NCI-H187 (cell line): ENCODE measurements at regions not wholly inside any gene's neighbourhood (a gene's known extent, or its start where the extent isn't known, plus 50 kb on each side); places are given as distances from the start of the nearest gene placed in this dataset.
"Not testable (repeated sequence)": the region's sequence is repeated elsewhere in the genome, so short reads cannot be mapped to it uniquely, and the experiment has no call there.

Source experiments
- DNase-seq, 2 experiments: peaks; one replicate each; lab custom pipeline; 2025; lab: John Stamatoyannopoulos, UW

DNA sequence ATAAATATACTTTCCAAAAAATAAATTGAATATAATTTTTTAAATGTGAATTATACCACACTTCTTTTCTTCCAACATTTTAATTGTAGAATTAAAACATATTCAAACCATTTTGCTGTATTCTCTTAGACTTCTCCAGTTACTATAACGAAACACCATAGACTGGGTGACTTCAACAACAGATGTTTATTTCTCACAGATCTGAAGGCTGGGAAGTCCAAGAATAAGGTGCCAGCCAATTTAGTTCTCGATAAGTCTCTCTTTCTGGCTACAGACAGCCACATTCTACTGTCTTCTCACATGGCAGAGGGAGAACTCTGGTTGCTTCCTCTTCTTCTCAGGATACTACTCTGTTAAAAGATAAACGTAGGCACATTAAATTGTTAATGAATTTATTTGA, 155.8 kb upstream of the UGT8 start:
- DNase-seq: no peak

DNA sequence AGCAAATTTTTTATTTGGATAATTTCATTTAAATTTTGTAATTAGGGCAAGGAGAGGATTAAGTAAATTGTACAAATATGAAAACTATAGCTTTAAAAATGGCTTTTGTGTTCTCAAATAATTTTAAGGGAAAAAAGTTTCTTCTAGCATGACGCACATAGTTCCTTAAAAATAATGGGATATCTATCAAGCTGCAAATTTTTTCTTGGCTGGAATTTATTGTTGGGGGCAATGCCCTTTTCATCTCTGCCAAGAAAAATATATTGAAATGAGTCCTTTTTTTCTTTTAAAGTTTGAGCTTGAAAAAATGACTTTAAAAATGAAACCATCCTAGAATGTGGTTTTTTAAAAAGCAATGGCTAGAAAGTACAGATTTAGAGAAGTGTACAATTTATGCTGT, 154.4 kb upstream of the UGT8 start:
- no peak for DNase-seq

DNA sequence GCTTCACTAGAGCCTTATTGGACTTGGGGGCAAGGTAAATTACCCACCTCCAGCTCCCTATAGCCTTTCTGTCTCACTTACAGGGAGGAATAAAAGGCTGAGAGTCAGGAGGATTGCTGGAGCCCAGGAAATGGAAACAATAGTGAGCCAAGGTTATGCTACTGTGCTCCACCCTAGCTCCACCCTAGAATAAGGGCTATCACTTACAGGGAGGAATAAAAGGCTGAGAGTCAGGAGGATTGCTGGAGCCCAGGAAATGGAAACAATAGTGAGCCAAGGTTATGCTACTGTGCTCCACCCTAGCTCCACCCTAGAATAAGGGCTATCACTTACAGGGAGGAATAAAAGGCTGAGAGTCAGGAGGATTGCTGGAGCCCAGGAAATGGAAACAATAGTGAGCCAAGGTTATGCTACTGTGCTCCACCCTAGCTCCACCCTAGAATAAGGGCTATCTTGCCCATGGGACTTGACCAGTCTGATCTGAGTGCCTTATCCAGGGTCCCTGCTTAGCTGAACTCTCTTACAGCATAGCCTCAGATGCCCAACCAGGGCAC, 150.6 kb upstream of the UGT8 start:
- DNase-seq: not testable (repeated sequence)

DNA sequence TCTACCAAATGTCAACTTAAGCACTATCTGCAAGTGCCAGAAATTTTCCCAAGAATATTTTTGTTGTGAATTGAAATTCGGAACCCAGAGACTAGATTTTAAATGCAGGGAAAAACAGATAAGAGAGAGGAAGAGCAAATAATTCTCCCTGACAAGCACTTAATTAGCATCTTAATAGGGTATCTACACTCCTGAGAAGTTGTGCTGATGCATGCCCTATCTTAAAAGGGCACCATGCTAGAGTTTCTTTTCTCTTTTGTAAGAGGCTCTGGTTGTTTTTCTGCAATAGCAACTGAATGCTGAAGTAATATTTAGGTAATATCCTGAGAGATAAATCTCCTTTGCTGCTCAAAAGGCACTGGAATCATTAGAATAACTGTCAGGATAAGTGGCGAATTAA, 139.9 kb upstream of the UGT8 start:
- no peak for DNase-seq

DNA sequence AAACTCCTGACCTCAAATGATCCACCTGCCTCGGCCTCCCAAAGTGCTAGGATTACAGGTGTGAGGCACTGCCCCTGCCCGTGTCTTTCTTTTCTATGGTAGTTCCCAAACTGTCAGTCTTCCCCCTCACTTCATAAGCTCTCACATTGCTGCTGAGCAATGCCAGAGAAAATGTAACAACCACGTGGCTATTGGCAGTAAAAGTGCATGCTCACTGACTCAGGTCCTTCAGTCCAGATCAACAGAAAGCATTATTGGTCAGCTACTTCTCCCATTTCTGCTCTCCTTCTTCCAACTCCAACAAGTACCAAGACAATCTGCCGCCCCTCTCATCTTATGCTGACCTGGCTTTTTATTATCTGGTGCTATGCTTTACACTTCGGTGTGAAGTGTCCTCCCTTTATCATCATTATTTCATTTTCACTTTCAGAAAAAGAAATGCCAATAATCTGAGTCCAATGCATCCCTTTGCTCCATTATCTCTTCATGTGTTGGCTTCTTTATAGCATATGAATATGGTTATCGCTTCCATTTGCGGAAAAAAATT, 133.8 kb upstream of the UGT8 start:
- DNase-seq: no peak

DNA sequence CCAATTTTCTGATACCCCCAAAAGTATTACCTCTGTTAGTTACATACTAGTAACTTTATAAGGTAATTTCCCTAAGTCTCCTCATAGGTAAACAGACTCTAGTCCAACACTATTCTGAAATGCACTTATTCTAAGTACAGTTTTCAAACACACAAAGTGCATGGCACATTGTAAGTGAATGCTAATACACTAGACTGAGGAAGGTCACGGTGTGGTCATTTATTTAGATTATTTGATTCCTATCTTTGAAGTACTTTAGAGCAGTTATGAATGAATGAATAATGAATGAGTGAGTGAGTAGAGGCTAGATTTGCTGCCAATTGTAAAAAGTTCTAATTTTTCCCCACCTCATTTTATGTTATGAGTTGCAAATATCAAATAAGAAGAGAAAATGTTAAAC, 132.8 kb upstream of the UGT8 start:
- no peak for DNase-seq

DNA sequence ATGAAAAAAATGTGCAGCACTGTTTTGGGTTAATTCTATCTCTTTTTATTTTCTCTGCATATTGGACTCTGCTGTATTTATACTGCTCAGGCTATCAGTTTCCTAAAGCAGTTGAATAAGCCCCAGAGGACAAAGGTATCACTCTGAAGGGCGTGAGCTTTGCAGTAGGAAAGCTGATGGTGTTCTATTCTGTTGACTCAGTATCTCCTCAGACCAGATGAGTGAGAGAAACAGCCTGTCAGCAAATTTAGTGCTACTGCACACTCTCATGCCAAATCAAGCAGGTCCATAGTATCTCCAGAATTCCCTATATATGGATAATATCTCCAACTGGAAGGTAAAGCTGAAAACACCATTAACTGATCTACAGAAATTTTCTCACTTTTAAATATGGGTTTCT, 132.3 kb upstream of the UGT8 start:
- DNase-seq: no peak

DNA sequence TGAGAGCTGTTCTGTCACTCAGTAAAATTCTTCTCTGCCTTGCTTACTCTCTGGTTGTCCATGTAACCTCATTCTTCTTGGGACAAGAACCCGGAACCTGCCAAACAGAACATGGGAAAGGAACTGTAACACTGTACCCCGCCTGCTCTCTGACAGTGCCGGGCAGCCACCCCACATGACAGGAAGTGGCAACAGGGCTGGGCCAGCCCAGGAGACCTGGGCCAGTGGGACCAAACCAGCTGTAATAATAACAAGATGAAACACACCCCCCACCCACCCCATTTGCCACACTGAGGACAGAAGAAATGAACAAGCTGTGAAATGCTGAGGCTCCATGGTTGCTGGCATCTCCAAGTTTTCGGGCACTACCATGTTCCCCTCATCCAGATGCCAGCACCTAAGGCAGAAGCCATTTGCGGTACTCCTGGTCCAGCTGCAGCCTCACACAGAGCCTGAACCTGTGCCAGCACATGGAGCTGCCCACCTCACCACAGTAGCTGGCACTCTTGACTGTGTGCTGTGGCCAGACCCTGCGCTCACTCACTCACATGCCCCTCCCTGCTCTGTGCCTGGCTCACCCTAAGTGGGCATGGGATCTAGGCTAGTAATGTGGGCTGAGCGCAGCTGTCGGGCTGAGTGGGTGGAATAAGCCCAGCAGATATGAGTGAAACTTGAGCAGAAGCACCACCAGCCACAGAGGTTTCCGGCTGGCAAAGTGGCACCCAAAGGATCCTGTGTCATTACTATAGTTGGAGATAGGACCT, 126.2 kb upstream of the UGT8 start:
- no peak for DNase-seq

DNA sequence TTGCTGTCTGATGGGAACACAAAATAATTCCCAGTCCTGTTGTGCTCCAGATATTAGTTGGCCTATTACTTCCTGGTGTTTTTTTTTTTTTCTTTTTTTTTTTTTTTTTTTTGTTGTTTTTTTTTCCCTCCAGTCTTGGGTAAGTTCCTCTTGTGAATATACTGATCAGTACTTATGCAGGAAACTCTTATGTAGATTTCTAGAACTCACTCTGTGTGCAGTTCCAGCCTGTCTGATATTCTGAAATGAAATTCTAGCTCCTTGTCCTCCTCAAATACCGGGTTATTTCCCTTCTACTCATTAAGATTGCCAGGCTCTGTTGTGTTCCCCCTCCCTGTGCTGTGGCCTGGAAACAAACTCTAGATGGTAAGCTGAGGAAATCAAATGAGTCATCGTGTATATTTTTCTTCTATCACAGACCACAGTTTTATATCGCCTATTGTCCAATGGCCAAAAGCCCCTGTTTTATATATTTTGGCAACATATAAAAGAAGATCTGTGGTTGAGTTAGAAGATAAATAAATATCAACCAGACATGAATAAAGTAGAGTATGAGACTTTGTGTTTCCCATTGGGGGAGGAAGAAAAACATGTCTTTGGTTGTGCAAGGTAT, 124.3 kb upstream of the UGT8 start:
- no peak for DNase-seq

DNA sequence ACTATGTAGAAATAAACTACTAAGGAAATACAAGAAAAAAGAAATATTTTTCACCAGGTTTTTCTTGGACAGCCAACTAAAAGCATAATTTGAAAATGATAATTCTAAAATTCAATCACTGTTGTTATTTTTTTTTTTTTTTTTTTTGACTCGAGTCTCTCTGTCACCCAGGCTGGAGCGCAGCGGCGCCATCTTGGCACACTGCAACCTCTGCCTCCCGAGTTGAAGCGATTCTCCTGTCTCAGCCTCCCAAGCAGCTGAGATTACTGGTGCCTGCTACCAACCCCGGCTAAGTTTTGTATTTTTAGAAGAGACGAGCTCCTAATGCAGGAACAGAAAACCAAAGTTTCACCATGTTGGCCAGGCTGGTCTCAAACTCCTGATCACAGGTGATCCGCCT, 122.3 kb upstream of the UGT8 start:
- no peak for DNase-seq

DNA sequence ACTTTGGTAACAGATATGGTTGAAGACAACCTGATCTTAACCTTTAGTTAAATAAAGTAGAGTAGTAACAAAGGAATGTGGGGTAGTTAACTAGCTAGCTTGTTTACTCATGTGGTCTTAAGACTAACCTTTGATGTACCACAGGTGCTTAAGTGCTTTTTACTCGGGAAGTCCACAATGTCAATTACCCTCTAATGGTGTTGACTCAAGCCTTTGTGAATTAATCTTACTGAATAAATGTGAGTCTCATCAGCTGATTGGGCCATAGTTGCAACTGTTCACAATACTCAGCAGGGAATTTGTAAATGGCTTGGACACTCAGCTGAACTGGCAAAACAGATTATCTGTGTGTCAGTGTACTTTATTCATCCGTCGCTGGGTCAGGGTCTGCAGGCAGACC, 119.0 kb upstream of the UGT8 start:
- peak in 1 of 2 experiments; percentile 1 for DNase-seq

DNA sequence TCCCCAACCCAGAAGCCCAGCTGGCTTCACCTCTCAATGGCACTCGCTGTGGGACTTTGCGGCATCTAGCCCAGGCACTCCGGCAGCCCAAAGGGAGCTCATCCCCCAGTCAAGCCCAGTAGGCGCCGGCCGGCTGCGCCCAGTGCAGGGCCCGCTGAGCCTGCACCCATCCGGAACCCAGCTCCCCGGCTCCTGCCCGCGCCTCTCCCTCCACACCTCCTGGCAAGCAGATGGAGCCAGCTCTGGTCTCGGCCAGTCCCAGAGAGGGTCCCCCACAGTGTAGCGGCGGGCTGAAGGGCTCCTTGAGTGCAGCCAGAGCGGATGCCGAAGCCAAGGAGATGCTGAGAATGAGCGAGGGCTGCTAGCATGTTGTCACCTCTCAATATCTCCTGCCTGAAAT, 116.8 kb upstream of the UGT8 start:
- no peak for DNase-seq

DNA sequence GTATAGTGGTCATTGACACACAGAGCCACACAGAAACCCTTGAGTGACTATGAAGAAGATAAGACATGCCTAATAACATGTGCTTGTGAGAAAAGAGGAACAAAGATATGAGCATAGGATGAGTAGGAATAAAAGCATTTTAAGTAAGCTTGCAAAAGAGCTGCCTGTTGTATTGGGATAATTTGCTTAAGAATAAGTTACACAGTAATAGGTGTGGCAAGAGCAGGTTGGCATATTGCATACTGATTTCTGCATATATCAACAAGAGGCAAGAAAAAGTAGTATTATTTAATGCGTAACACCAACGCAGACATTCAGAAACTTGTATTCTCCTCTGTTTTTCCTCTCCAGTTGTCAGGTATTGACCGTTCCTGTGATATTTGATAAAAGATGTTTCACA, 111.5 kb upstream of the UGT8 start:
- no peak for DNase-seq

DNA sequence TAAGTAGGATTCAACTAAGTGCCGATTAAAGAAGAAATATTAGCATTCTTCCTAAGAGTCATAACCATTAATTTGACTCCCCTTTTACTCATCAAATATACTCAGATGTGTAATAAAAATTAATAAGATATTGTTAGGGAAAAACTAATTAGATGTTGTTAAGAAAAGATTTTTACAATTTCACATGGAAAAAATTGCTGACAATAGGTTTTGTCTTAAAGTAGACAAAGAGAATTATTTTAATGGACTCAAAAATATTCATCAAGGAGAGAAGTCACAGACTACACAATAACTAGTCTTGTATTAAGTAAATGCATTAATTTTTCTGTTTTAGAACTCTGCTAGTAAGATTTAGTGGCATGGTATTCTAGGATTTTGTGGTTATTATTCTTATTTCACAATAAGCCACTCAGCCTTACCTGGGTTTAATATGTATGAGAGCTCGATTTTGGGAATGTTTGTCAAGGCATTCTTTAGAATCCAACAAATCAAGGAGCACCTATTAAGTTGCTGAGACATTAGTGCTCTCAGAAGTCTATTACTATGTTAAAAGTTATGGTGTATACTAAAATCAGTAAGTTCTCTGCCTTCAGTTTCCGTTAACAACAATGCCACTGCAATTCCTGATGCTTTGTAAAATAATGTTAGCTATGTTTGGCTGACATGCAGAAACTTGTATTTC, 110.2 kb upstream of the UGT8 start:
- DNase-seq: no peak

DNA sequence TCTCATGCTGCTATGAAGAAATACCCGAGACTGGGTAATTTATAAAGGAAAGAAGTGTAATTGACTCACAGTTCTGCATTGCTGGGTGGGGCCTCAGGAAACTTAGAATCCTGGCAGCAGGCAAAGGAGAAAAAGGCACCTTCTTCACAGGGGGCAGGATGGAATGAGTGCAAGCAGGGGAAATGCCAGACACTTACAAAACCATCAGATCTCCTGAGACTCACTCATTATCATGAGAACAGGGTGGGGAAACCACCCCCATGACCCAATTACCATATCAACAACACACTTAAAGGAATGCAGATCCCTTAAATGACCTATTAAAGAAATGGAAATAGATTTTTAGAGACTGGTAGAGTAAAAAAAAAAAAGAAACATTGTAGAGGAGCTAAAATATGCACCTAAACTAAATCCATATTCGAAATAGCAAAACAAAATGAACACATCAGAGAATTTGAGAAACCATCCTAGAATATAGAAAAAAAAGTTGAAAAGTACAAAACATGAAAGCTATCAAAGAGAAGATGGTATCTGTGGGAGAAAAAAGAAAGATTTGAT, 104.3 kb upstream of the UGT8 start:
- no peak for DNase-seq

DNA sequence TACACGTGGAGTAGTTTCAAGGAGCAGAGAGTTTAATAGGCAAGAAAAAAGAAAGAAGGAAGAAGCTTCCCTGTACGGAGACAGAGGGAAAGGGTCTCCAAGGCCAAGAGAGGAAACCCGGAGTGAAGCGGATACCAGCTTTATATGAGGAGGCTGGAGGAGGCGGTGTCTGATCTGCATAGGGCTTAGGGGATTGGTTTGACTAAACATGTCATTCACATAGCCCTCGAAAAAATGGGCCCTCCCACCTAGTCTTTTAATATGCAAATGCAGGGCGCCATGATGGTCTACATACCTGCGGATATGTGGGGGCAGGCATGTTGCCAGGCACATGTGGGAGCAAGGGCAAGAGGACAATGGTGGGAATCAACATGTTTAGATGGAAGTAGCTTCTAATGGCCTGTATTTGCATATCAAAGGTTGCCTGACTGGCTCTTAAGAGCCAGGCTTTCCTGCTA, 103.1 kb upstream of the UGT8 start:
- DNase-seq: no peak

DNA sequence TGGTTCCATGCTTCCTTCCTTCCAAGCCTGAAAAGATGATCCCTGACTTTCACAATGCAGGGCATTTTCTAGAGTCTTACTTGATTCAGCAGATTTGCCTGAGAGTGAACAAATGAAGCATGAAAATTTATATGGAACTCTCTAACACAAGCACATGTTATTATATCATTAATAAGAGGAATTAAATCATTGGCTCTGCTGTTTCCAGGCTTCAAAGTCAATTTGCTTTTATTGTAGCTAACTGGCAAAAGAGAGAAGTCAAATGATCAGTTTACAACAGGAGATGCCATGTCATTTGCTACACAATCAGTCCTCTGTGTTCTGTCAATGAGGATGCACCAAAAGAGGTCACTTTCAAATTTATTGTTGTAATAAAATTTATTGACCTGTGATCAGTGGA, 101.5 kb upstream of the UGT8 start:
- no peak for DNase-seq

DNA sequence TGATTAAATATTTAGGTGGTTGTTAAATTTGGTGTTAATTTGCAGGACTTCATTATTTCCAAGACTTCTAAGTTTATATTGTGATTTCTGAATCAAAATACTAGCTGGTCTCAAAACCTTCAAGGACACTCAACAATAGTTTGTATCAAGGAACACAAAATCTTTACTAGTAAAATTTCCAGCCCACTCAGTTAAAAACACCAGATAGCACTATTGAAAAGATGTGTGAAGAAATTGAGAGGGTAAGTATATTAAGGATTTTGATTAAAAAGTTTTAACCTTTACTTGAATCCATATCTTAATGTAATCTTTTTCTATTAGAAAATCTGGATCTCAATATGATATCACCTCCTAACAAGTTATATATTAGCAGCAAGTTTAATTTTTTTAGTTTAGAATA, 89.3 kb upstream of the UGT8 start:
- no peak for DNase-seq

DNA sequence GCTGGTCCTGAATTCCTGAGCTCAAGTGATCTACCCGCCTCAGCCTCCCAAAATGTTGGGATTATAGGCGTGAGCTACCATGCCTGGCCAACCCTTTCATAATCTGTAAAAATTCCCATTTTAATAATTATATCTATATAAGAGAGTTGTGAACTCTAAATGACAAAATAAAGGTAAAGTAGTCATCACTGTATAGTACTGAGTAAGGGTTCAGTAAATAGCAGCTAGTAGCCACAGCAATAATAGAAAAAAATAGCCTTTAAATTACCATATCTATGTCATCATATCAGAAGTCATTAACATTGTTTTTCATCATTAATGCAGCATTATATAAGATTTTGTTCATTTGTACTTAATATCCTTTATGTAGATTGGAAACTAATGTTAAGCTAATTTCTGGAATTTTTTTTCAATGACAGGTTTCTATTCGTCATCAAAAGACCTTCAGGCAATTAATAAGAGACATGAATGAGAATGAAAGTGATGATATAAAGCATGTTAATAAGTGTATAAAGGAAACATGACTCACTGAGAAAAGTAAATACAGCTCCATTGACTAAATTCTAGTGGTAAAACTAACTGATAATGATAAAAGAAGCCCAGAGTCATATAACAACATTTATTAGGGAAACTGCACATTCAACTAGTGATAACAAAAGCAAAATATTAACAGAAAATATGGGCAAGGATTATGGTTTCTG, 85.9 kb upstream of the UGT8 start:
- no peak for DNase-seq

DNA sequence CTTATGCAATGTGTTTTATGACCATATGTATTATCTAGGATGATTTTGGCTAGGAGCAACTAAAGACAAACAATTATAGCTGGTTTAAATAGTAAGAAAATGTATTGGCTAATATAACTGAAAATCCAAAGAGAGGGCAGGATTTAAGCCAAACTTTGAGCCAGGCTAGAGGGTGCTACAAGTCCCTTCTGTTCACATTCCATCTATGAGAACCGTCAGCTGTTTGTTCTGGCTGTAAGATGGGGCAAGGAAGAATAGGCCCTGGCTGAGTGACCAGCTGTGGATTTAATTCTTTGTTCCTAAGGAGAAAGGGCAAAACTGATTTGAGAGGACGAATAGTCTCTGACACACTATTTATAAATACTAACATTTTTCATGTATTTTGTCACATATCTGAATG, 79.2 kb upstream of the UGT8 start:
- DNase-seq: no peak

DNA sequence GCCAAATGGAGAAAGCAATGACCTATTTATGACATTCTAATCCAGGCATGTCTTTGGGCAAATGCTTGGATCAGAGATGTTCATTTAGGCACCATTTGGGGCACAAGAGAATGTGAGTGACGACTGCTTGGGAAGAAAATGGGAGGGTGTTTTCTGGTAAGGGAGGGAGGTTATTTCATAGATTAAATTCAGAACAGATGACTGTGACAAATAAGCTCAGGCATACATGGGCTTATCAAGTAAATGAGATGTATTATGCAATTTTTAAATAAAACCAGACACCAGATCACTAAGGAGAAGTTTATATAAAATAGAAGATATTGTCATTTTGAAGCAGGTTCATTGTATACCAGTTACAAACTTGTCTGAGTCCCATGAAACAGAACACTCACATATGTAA, 71.4 kb upstream of the UGT8 start:
- no peak for DNase-seq

DNA sequence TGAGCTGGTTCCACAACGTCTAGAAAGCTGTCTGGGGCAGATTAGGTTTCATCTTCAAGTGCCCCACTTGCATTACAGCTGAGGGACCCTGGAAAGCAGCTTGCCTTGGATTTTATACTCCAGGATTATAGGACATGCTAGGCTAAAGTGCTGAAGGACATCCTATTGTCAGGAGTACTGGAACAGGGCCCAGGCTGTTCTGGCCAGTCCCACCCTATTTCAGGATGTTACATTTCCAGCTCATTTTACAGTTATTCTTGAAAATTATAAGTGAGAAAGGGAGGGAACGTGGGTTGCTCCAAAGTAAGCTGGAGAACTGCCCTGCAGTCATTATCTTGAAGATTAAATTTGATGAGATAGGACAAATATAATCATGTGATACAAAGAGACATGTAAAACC, 71.0 kb upstream of the UGT8 start:
- no peak for DNase-seq
